ENCODE measurements at regions not wholly inside any gene's neighbourhood (a gene's known extent, or its start where the extent isn't known, plus 50 kb on each side); places are given as distances from the start of the nearest gene placed in this dataset.

DNA sequence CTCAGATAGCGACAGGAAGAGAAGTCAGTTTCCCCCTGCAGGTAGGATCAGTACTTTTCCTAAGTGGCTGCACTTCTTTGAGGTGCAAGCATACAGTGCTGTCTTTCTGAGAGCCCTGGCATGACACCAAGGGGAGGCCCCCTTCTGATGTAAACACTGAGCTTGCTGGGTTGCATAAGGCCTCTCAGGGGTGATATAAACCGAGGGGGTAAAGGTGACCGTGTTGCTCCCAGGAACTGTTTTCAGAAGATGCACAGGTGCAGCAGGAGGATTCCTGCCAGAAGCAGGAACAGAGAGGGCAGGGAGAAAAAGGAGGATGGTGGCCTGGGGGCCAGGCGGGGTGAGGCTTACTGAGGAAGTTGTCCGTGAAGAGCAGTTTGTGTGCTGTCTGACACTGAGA lies 74.0 kb upstream of the ZNF30 start:
- Mint-ChIP-seq H3K4me1 (no peaks in the 10 kb centered on the region), H3K4me3 (no peak overlapping the region), H3K36me3 (peaks cover 3% of the 10 kb centered on the region), H3K27ac (no peak overlapping the region), H3K27me3 (ENCODE audit: low read depth) (no peaks in the 10 kb centered on the region), H3K9me3 (peaks cover 13% of the 10 kb centered on the region)
- TF ChIP-seq, protein P1, sequence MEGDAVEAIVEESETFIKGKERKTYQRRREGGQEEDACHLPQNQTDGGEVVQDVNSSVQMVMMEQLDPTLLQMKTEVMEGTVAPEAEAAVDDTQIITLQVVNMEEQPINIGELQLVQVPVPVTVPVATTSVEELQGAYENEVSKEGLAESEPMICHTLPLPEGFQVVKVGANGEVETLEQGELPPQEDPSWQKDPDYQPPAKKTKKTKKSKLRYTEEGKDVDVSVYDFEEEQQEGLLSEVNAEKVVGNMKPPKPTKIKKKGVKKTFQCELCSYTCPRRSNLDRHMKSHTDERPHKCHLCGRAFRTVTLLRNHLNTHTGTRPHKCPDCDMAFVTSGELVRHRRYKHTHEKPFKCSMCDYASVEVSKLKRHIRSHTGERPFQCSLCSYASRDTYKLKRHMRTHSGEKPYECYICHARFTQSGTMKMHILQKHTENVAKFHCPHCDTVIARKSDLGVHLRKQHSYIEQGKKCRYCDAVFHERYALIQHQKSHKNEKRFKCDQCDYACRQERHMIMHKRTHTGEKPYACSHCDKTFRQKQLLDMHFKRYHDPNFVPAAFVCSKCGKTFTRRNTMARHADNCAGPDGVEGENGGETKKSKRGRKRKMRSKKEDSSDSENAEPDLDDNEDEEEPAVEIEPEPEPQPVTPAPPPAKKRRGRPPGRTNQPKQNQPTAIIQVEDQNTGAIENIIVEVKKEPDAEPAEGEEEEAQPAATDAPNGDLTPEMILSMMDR (IDR thresholded peaks at IDR 0.05; ENCODE audit: unreplicated experiment): no peak
- DNase-seq (ENCODE audit: low spot score in 2 of 2, unreplicated experiment in 2 of 2): no peak

DNA sequence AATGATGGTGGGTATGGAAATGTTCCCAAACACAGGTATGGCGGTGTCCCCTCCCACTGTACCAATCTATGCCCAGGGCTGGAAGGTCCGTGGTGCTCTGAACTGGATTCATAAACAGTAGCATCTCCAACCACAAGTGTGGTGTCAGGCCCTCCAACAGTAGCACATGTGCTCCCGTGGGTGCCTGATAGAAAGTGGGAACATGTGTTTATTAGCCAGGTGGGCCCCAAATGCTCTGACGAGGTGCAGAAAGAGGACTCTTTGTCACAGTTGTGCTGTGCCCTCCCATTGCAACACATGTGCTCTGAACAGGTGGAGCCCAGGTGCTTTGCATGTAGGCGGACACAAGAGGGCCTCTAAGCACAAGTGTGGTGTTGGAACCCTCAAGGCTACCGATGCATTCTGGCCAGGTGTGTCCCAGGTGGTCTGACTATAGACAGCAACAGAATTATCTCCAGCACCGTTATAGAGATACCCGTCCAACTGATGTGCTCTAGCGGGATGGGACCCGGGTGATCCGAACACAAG lies 75.4 kb upstream of the ZNF30 start:
- no peak for DNase-seq (ENCODE audit: low spot score in 2 of 2, unreplicated experiment in 2 of 2)

DNA sequence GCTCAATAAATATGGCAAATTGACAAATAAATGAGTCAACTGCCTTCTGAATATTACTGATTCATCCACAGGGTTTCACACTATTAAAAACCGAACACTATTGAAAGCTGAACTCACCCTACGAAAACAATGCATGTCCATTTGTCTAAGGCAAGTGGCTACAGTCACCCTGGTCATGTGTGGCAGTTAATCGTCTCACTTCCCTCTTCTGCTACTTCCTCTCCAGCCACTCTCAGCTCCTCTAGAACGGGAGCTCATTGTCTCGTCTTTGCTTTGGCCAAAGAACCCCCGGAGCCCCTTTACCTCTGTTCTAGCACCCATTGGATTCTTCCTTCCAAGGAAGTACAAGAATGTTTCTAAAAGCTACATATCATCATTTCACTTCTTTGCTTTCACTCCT lies 74.4 kb upstream of the ZNF599 start:
- no peak for DNase-seq (ENCODE audit: low spot score in 2 of 2, unreplicated experiment in 2 of 2)
- Mint-ChIP-seq H3K27me3 (ENCODE audit: low read depth) (peaks cover 26% of the 10 kb centered on the region), H3K4me3 (no peak overlapping the region), H3K9me3 (peaks cover 8% of the 10 kb centered on the region), H3K27ac (no peak overlapping the region), H3K36me3 (no peaks in the 10 kb centered on the region), H3K4me1 (no peaks in the 10 kb centered on the region)
- TF ChIP-seq, protein P1 (IDR thresholded peaks at IDR 0.05; ENCODE audit: unreplicated experiment): no peak

More for the DNA sequence above, 75.4 kb upstream of the ZNF30 start:
- Mint-ChIP-seq H3K36me3 (no peaks in the 10 kb centered on the region), H3K27me3 (ENCODE audit: low read depth) (no peaks in the 10 kb centered on the region), H3K27ac (no peak overlapping the region), H3K4me3 (no peak overlapping the region), H3K9me3 (peaks cover 12% of the 10 kb centered on the region), H3K4me1 (no peaks in the 10 kb centered on the region)
- TF ChIP-seq, protein P1 (IDR thresholded peaks at IDR 0.05; ENCODE audit: unreplicated experiment): no peak

DNA sequence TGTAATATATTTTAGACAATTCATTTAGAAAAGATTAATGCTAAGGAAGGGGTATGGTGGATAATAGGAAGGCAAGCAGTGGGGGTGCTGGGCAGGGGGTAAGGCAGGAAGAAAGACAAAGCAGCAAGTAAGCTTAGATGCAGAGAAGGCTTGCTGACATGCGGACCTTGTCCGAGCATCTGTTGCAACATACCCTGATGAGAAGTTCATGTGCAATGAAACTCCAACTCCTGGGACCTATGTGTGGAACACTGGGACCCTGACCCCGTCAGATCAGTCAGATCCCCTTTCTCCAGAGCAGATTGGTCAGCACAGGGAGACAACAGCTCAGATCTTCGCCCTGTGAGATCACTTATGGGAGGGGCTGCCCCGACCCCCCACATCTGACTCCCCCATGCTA lies 71.3 kb upstream of the ZNF599 start:
- Mint-ChIP-seq H3K4me3 (no peak overlapping the region), H3K27ac (no peak overlapping the region), H3K27me3 (ENCODE audit: low read depth) (peaks cover 39% of the 10 kb centered on the region), H3K9me3 (peaks cover 8% of the 10 kb centered on the region), H3K4me1 (no peaks in the 10 kb centered on the region), H3K36me3 (no peaks in the 10 kb centered on the region)
- TF ChIP-seq, protein P1 (IDR thresholded peaks at IDR 0.05; ENCODE audit: unreplicated experiment): no peak
- no peak for DNase-seq (ENCODE audit: low spot score in 2 of 2, unreplicated experiment in 2 of 2)

DNA sequence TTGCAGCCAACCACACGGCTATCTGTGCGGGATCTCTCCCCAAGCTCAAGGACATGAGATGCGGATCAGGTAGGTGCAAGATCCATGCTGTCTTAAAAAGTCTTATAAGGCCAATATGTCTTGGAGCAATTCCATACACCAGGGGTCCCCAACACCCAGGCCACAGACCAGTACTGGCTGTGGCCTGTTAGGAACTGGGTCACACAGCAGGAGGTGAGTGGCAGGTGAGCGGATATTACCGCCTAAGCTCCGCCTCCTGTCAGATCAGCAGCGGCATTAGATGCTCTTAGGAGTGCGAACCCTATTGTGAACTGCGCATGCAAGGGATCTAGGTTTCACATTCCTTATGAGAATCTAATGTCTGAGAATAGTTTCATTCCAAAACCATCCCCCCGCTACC lies 68.8 kb upstream of the ZNF599 start:
- H3K9me3 Mint-ChIP-seq: no peaks in the 10 kb centered on the region
- no peak overlapping the region for H3K27ac Mint-ChIP-seq
- H3K27me3 Mint-ChIP-seq (ENCODE audit: low read depth): peaks cover 63% of the 10 kb centered on the region
- no peak overlapping the region for H3K4me3 Mint-ChIP-seq
- TF ChIP-seq, protein P1 (IDR thresholded peaks at IDR 0.05; ENCODE audit: unreplicated experiment): no peak
- H3K36me3 Mint-ChIP-seq: no peaks in the 10 kb centered on the region
- peaks cover 12% of the 10 kb centered on the region for H3K4me1 Mint-ChIP-seq
- DNase-seq (ENCODE audit: low spot score in 2 of 2, unreplicated experiment in 2 of 2): no peak

Measured in mesothelial cell of epicardium (in vitro differentiated cells).